ENCODE measurements at regions not wholly inside any gene's neighbourhood (a gene's known extent, or its start where the extent isn't known, plus 50 kb on each side); places are given as distances from the start of the nearest gene placed in this dataset.

- no peak for TF ChIP-seq EZH2phosphoT487 (IDR thresholded peaks at IDR 0.05; ENCODE audit: low read depth, severe bottlenecking, unreplicated experiment)
- TF ChIP-seq CTCF (IDR thresholded peaks at IDR 0.05; ENCODE audit: poor library complexity): no peak
- no peak for TF ChIP-seq EZH2 (IDR thresholded peaks at IDR 0.05; ENCODE audit: borderline replicate concordance)
Measured at GRCh38 chr6:169905041-169905807, 153.8 kb downstream of the ERMARD start.
